Stomach smooth muscle (tissue), 2 donors: ENCODE measurements at regions not wholly inside any gene's neighbourhood (a gene's known extent, or its start where the extent isn't known, plus 50 kb on each side); places are given as distances from the start of the nearest gene placed in this dataset.

ENCODE experiments used
- H3K27ac ChIP-seq: one replicate; pipeline ENCODE4 v1.7.0; 2013; ENCODE audit warnings: mild to moderate bottlenecking, low read length, inconsistent platforms
- H3K27me3 ChIP-seq, 2 donors: one replicate each; pipeline ENCODE4 v1.7.0; 2013; ENCODE audit warnings: low read length in 2 of 2; ENCODE audit not compliant: insufficient read depth in 2 of 2, control insufficient read depth in 1 of 2
- H3K36me3 ChIP-seq, 2 donors: one replicate each; pipeline ENCODE4 v1.7.0; 2013; ENCODE audit warnings: low read length in 2 of 2; ENCODE audit not compliant: control insufficient read depth in 2 of 2, insufficient read depth in 2 of 2
- H3K4me1 ChIP-seq: one replicate; pipeline ENCODE4 v1.7.0; 2013; ENCODE audit warnings: low read length; ENCODE audit not compliant: control insufficient read depth, insufficient read depth
- H3K4me3 ChIP-seq, 2 donors: one replicate each; pipeline ENCODE4 v1.7.0; 2013; ENCODE audit warnings: low read length in 2 of 2
- H3K9ac ChIP-seq, 2 donors: one replicate each; pipeline ENCODE4 v1.7.0; 2013; ENCODE audit warnings: low read length in 2 of 2, mild to moderate bottlenecking in 1 of 2
- H3K9me3 ChIP-seq, 2 donors: one replicate each; pipeline ENCODE4 v1.7.0; 2013; ENCODE audit warnings: low read length in 2 of 2; ENCODE audit not compliant: control insufficient read depth in 2 of 2
- donor health status: healthy.
- donor health status: Pancreatic carcinoma.

DNA sequence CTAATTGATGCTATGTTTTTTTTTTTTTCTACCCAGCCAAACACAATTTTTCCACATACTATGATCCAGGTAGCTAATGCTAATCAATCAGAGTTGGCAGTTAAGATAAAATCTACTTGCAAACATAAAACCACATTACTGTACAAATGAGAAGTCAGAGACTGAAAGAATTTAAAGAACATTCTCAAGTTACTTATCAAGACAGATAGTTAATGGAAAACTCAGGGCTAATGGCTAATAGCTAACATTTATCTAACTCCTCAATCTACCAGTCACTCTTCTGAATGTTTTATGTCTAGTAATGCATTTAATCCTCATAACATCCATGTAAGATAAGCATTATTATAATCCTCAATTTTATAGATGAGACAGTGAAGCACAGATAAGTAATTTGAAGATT is 537.6 kb upstream of the SETBP1 start:
- Histone ChIP-seq H3K36me3 (no peaks in the 10 kb centered on the region), H3K4me1 (no peaks in the 10 kb centered on the region), H3K9ac (no peak overlapping the region), H3K27ac (no peak overlapping the region), H3K9me3 (no peaks in the 10 kb centered on the region), H3K4me3 (no peak overlapping the region), H3K27me3 (no peaks in the 10 kb centered on the region)

- H3K27ac ChIP-seq = no peak overlapping the region
These were observed 531.0 kb upstream of the SETBP1 start for GRCh38 chr18:44149706-44150105.

DNA sequence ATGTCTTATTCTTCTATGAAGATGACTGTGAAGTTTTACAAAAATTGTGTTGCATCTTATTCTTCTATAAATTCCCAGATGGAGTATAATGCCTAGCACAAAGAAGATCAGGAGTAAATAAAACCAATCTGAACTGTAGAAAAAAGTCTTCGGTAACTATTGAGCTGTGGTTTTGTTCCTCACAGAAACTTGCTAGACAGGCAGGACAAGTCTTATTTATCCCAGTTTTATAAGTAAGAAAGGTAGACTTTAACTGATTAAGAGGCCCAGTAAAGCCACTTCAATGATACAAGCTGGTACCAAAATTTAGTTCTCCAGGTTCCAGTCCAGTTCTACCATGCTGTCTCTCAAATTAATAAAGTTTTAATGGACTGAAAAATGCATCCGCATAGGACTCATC is 526.7 kb upstream of the SETBP1 start:
- H3K4me1 ChIP-seq = no peaks in the 10 kb centered on the region
- no peaks in the 10 kb centered on the region for H3K27me3 ChIP-seq
- no peak overlapping the region for H3K9ac ChIP-seq
- H3K9me3 ChIP-seq = no peaks in the 10 kb centered on the region
- H3K4me3 ChIP-seq = no peak overlapping the region
- no peak overlapping the region for H3K27ac ChIP-seq
- no peaks in the 10 kb centered on the region for H3K36me3 ChIP-seq

More at GRCh38 chr18:44149706-44150105, 531.0 kb upstream of the SETBP1 start:
- no peaks in the 10 kb centered on the region for H3K4me1 ChIP-seq
- H3K36me3 ChIP-seq = no peaks in the 10 kb centered on the region
- H3K27me3 ChIP-seq = no peaks in the 10 kb centered on the region
- H3K9ac ChIP-seq = no peak overlapping the region
- no peaks in the 10 kb centered on the region for H3K9me3 ChIP-seq
- H3K4me3 ChIP-seq = no peak overlapping the region

DNA sequence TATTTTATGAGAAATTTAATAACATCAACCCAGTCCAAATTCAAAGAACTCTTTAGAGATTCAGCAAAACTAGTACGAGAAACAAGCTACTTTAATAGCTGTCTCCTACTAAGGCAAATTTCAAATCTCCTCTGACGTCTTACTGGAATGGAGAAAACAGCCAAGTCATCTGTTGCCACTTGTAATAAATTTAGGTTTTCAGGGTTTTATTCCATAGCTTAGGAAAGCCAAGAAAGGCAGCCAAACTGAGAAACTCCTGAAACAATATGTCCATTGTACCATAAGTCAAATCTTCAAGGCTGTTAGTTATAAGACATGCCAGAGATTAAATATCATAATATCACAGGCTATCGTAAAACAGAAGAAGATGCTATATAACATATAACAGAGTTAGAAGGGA is 524.6 kb upstream of the SETBP1 start:
- Histone ChIP-seq H3K27ac (no peak overlapping the region), H3K36me3 (no peaks in the 10 kb centered on the region), H3K27me3 (no peaks in the 10 kb centered on the region), H3K4me3 (no peak overlapping the region), H3K4me1 (no peaks in the 10 kb centered on the region), H3K9me3 (no peaks in the 10 kb centered on the region), H3K9ac (no peak overlapping the region)

GRCh38 chr18:44156776-44157335 is 523.8 kb upstream of the SETBP1 start:
- Histone ChIP-seq H3K9me3 (no peaks in the 10 kb centered on the region), H3K9ac (no peak overlapping the region), H3K27me3 (no peaks in the 10 kb centered on the region), H3K36me3 (no peaks in the 10 kb centered on the region), H3K27ac (no peak overlapping the region), H3K4me1 (no peaks in the 10 kb centered on the region), H3K4me3 (no peak overlapping the region)

- H3K9me3 ChIP-seq = no peaks in the 10 kb centered on the region
- no peaks in the 10 kb centered on the region for H3K27me3 ChIP-seq
These were observed 510.3 kb upstream of the SETBP1 start for GRCh38 chr18:44170208-44170880.

GRCh38 chr18:44171301-44171700 is 509.4 kb upstream of the SETBP1 start:
- H3K9ac ChIP-seq = no peak overlapping the region

More at GRCh38 chr18:44170208-44170880, 510.3 kb upstream of the SETBP1 start:
- H3K36me3 ChIP-seq = no peaks in the 10 kb centered on the region
- H3K27ac ChIP-seq = no peak overlapping the region
- no peaks in the 10 kb centered on the region for H3K4me1 ChIP-seq
- no peak overlapping the region for H3K4me3 ChIP-seq
- H3K9ac ChIP-seq = no peak overlapping the region

DNA sequence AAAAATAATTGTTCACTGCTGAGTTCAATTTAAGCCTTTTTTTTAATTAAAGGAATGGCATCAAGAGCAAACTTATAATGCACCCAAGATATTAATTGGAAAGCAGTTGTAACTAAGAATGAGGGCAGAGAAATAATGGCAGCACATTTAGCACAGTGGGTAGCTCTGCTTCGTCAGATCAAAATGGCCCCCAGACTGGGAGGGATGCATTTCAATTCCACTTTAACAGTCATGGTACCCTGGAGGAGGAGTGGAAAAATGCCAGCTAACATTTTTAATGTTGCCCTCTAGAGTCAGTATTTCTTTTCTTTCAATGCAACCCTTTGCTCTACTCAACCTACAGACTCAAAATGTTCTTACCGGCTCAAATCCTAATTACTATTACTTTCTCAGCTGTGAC is 504.8 kb upstream of the SETBP1 start:
- Histone ChIP-seq H3K4me1 (no peaks in the 10 kb centered on the region), H3K9me3 (no peaks in the 10 kb centered on the region), H3K27ac (no peak overlapping the region), H3K27me3 (no peaks in the 10 kb centered on the region), H3K36me3 (no peaks in the 10 kb centered on the region), H3K9ac (no peak overlapping the region), H3K4me3 (no peak overlapping the region)

More at GRCh38 chr18:44171301-44171700, 509.4 kb upstream of the SETBP1 start:
- H3K4me1 ChIP-seq = no peaks in the 10 kb centered on the region
- H3K36me3 ChIP-seq = no peaks in the 10 kb centered on the region
- H3K9me3 ChIP-seq = no peaks in the 10 kb centered on the region
- H3K27ac ChIP-seq = no peak overlapping the region
- H3K27me3 ChIP-seq = no peaks in the 10 kb centered on the region
- no peak overlapping the region for H3K4me3 ChIP-seq

DNA sequence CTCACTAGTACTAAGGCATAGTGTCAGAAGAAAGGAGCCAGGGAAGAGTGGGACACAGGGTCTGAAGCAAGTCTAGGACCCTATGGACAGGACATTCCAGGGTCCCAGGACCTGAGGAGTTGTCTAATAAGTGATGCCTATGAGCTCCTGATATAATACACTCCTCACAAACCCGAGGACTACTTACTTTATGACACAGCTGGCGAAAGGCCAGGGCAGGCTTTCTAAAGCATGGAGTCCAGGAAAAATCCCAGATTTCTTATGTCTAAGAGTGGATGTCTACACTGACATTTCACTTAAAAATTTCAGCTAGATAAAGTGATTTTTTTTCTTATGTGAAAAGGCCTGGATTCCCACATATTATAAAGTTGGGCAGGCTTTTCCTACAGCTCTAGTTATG is 502.2 kb upstream of the SETBP1 start:
- no peak overlapping the region for H3K9ac ChIP-seq
- H3K4me1 ChIP-seq = no peaks in the 10 kb centered on the region
- no peak overlapping the region for H3K4me3 ChIP-seq
- no peaks in the 10 kb centered on the region for H3K36me3 ChIP-seq
- H3K9me3 ChIP-seq = no peaks in the 10 kb centered on the region
- H3K27ac ChIP-seq = no peak overlapping the region
- H3K27me3 ChIP-seq = no peaks in the 10 kb centered on the region

DNA sequence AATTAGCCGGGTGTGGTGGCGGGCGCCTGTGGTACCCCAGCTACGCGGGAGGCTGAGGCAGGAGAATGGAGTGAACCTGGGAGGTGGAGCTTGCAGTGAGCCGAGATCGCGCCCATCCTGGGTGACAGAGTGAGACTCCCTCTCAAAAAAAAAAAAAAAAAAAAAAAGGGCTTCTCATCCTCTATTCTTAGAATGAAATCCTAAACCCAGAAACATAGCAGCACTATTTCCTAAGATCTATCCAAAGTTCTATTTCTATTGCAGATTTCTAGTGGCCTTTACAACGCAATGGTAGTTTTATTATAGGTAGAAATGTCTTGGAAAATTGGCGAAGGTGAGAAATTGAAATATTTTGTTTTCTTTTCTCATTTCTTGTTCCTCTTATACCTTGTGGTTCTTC is 501.0 kb upstream of the SETBP1 start:
- Histone ChIP-seq H3K4me3 (no peak overlapping the region), H3K4me1 (no peaks in the 10 kb centered on the region), H3K27me3 (no peaks in the 10 kb centered on the region), H3K27ac (no peak overlapping the region), H3K9me3 (no peaks in the 10 kb centered on the region), H3K9ac (no peak overlapping the region), H3K36me3 (no peaks in the 10 kb centered on the region)

GRCh38 chr18:44180683-44181082 is 500.0 kb upstream of the SETBP1 start:
- Histone ChIP-seq H3K27ac (no peak overlapping the region), H3K9ac (no peak overlapping the region), H3K36me3 (no peaks in the 10 kb centered on the region), H3K4me3 (no peak overlapping the region), H3K9me3 (no peaks in the 10 kb centered on the region), H3K4me1 (no peaks in the 10 kb centered on the region), H3K27me3 (no peaks in the 10 kb centered on the region)
